Neural cell (in vitro differentiated cells): ENCODE measurements at regions not wholly inside any gene's neighbourhood (a gene's known extent, or its start where the extent isn't known, plus 50 kb on each side); places are given as distances from the start of the nearest gene placed in this dataset.

Experiments used
- H2AFZ ChIP-seq: fragments of 200-600, 300-800 bp; sonication (generic), shearing (Covaris generic); 2 replicates; pipeline ENCODE4 v1.6.0; 2014; ENCODE audit warnings: low read depth, mild to moderate bottlenecking, antibody characterized with exemption, low read length, moderate library complexity
- H3F3A ChIP-seq: fragments of 200-600 bp; shearing (Covaris generic); 2 replicates; pipeline ENCODE4 v1.6.1; 2016; ENCODE audit warnings: mild to moderate bottlenecking, moderate library complexity, mixed read lengths, antibody characterized with exemption, low read length; ENCODE audit not compliant: insufficient read depth, poor library complexity, severe bottlenecking
- H3K27ac ChIP-seq: fragments of 200-600, 300-800 bp; sonication (generic), shearing (Covaris generic); 2 replicates; pipeline ENCODE4 v1.5.1; 2014; ENCODE audit warnings: mild to moderate bottlenecking, low read length, moderate library complexity
- H3K27me3 ChIP-seq: fragments of 300-800, 200-600 bp; sonication (generic), shearing (Covaris generic); 2 replicates; pipeline ENCODE4 v1.6.0; 2014; ENCODE audit warnings: mild to moderate bottlenecking, low read depth, low read length, moderate library complexity; ENCODE audit not compliant: insufficient read depth
- H3K36me3 ChIP-seq: fragments of 300-800, 200-600 bp; sonication (generic), shearing (Covaris generic); 2 replicates; pipeline ENCODE4 v1.5.1; 2014; ENCODE audit warnings: mild to moderate bottlenecking, antibody characterized with exemption, low read length, moderate library complexity; ENCODE audit not compliant: insufficient read depth
- H3K4me2 ChIP-seq: fragments of 300-800, 200-600 bp; sonication (generic), shearing (Covaris generic); 2 replicates; pipeline ENCODE4 v1.6.0; 2014; ENCODE audit warnings: mild to moderate bottlenecking, low read length
- H3K4me3 ChIP-seq: fragments of 300-800, 200-600 bp; sonication (generic), shearing (Covaris generic); 2 replicates; pipeline ENCODE4 v1.5.1; 2014; ENCODE audit warnings: mild to moderate bottlenecking, low read length, moderate library complexity
- H3K79me2 ChIP-seq: fragments of 200-600 bp; shearing (Covaris generic); replicated peaks from 2 replicates; pipeline ENCODE4 v1.6.0; 2014; ENCODE audit warnings: mild to moderate bottlenecking, low read length, moderate library complexity; ENCODE audit not compliant: insufficient read depth
- H3K9ac ChIP-seq: fragments of 300-800, 200-600 bp; sonication (generic), shearing (Covaris generic); 2 replicates; pipeline ENCODE4 v1.6.1; 2016; ENCODE audit warnings: mild to moderate bottlenecking, low read length, mixed read lengths
- H3K9me2 ChIP-seq: fragments of 200-600 bp; shearing (Covaris generic); 2 replicates; pipeline ENCODE4 v1.6.1; 2016; ENCODE audit warnings: mild to moderate bottlenecking, low read length, mixed read lengths; ENCODE audit not compliant: insufficient read depth
- H3K9me3 ChIP-seq: fragments of 200-600, 300-800 bp; sonication (generic), shearing (Covaris generic); 2 replicates; pipeline ENCODE4 v1.6.1; 2016; ENCODE audit warnings: mild to moderate bottlenecking, mixed run types, low read length, moderate library complexity, mixed read lengths
- H4K20me1 ChIP-seq: fragments of 200-600 bp; shearing (Covaris generic); 2 replicates; pipeline ENCODE4 v1.6.1; 2016; ENCODE audit warnings: mild to moderate bottlenecking, mixed run types; ENCODE audit not compliant: insufficient read depth
- CTCF ChIP-seq: fragments of 450-650 bp; IDR thresholded peaks from 2 replicates; pipeline ENCODE4 v1.5.1; 2014; ENCODE audit warnings: antibody characterized with exemption, mild to moderate bottlenecking, moderate library complexity; ENCODE audit not compliant: poor library complexity, severe bottlenecking
- EP300 ChIP-seq: fragments of 450-650 bp; conservative IDR thresholded peaks from 2 replicates; pipeline ENCODE4 v1.6.1; 2014; ENCODE audit warnings: antibody characterized with exemption, mild to moderate bottlenecking, moderate library complexity; ENCODE audit not compliant: poor library complexity, severe bottlenecking
- EZH2 ChIP-seq: fragments of 200-600, 300-800 bp; shearing (Covaris generic), sonication (generic); IDR thresholded peaks from 2 replicates; pipeline ENCODE4 v1.6.1; 2014; ENCODE audit warnings: antibody characterized with exemption, low read length, borderline replicate concordance, mild to moderate bottlenecking; ENCODE audit not compliant: insufficient read depth, poor library complexity, severe bottlenecking
- MXI1 ChIP-seq: fragments of 450-650 bp; conservative IDR thresholded peaks from 2 replicates; pipeline ENCODE4 v1.6.1; 2014; ENCODE audit warnings: antibody characterized with exemption, mild to moderate bottlenecking; ENCODE audit not compliant: poor library complexity, severe bottlenecking
- POLR2AphosphoS5 ChIP-seq: IDR thresholded peaks from 2 replicates; pipeline ENCODE4 v1.6.1; 2012
- RAD21 ChIP-seq: fragments of 450-650 bp; conservative IDR thresholded peaks from 2 replicates; pipeline ENCODE4 v1.6.1; 2014; ENCODE audit warnings: antibody characterized with exemption, mild to moderate bottlenecking, moderate library complexity
- REST ChIP-seq: IDR thresholded peaks from 2 replicates; pipeline ENCODE4 v1.6.1; 2012; ENCODE audit warnings: borderline replicate concordance
- SMC3 ChIP-seq: fragments of 450-650 bp; conservative IDR thresholded peaks from 2 replicates; pipeline ENCODE4 v1.6.1; 2014; ENCODE audit warnings: antibody characterized with exemption, mild to moderate bottlenecking, moderate library complexity; ENCODE audit not compliant: poor library complexity
- TAF1 ChIP-seq: IDR thresholded peaks from 2 replicates; pipeline ENCODE4 v1.6.1; 2012; ENCODE audit warnings: low read depth

- H3K36me3 ChIP-seq = no peaks in the 10 kb centered on the region
- no peak overlapping the region for H3K4me2 ChIP-seq
- H3K79me2 ChIP-seq = no peaks in the 10 kb centered on the region
- H3K9me2 ChIP-seq = no peaks in the 10 kb centered on the region
- no peak overlapping the region for H3K27ac ChIP-seq
- no peak overlapping the region for H2AFZ ChIP-seq
- H3K9me3 ChIP-seq = no peaks in the 10 kb centered on the region
- H3F3A ChIP-seq = no peaks in the 10 kb centered on the region
- H3K4me3 ChIP-seq = no peak overlapping the region
- no peaks in the 10 kb centered on the region for H4K20me1 ChIP-seq
- no peak overlapping the region for H3K9ac ChIP-seq
- no peaks in the 10 kb centered on the region for H3K27me3 ChIP-seq
- TF ChIP-seq CTCF = no peak
- TF ChIP-seq POLR2AphosphoS5 = no peak
- TF ChIP-seq EP300 = no peak
- no peak for TF ChIP-seq EZH2
- TF ChIP-seq TAF1 = no peak
- no peak for TF ChIP-seq RAD21
- no peak for TF ChIP-seq SMC3
- TF ChIP-seq MXI1 = no peak
- TF ChIP-seq REST = no peak
These were observed 529.0 kb downstream of the MCTP2 start for GRCh38 chr15:94760348-94760747.

- Histone ChIP-seq H3F3A (no peaks in the 10 kb centered on the region), H4K20me1 (no peaks in the 10 kb centered on the region), H3K36me3 (no peaks in the 10 kb centered on the region), H3K4me2 (no peak overlapping the region), H3K9me2 (no peaks in the 10 kb centered on the region), H3K79me2 (no peaks in the 10 kb centered on the region), H3K27ac (no peak overlapping the region), H3K9ac (no peak overlapping the region), H3K4me3 (no peak overlapping the region), H2AFZ (no peak overlapping the region), H3K9me3 (no peaks in the 10 kb centered on the region), H3K27me3 (no peaks in the 10 kb centered on the region)
- TF ChIP-seq MXI1 (no peak), RAD21 (no peak), EZH2 (no peak), SMC3 (no peak), EP300 (no peak), CTCF (no peak), TAF1 (no peak), REST (no peak), POLR2AphosphoS5 (no peak)
These were observed 530.2 kb downstream of the MCTP2 start for GRCh38 chr15:94761574-94761973.
